ENCODE measurements at regions not wholly inside any gene's neighbourhood (a gene's known extent, or its start where the extent isn't known, plus 50 kb on each side); places are given as distances from the start of the nearest gene placed in this dataset.
A peak's percentile ranks its signal among the peaks of the same experiment; 100 is the strongest.

DNA sequence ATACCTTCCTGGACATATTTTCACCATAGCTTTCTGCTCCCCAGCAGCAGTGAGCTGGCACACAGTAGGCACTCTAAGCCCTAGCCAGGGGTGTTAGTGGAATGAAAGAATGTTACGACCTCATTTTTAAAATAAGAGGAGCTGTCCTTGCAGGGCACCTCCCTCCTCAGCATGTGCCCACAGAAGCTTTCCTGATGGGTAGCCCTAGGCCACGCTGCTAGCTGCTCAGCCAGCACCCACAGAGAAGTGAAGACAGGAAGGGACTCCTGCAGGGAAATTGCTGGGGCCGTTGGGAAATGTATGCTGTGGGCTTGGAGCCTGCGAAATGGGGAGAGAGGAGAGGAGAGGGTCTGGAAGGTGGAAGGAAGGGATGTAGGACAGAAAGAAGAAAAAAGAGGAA, 87.3 kb upstream of the ANKRD34C start:
- ATAC-seq (no peak), DNase-seq (ENCODE audit: low spot score in 2 of 2) (no peak)
- Mint-ChIP-seq H3K4me1 (no peaks in the 10 kb centered on the region), H3K9me3 (no peaks in the 10 kb centered on the region), H3K4me3 (no peak overlapping the region), H3K36me3 (no peaks in the 10 kb centered on the region), H3K27ac (no peak overlapping the region)

DNA sequence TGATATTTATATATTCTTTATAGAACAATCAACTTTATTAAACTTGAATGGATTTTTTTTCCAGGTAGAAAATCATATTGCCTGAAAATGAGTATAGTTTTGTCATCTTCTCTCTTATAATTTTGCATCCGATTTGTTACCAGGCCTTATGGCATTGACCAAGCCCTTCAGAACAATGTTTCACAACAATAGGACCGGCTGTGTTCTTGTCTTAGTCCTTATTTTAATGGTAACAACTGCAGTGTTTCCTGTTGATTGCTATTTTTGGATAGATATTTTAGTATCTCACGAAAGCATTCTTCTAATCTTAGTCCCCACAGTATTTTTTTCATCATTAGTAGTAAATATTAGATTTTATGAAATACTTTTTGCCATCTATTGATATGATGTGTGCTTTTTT, 88.1 kb upstream of the ANKRD34C start:
- no peak for ATAC-seq
- H3K36me3 Mint-ChIP-seq: no peaks in the 10 kb centered on the region

DNA sequence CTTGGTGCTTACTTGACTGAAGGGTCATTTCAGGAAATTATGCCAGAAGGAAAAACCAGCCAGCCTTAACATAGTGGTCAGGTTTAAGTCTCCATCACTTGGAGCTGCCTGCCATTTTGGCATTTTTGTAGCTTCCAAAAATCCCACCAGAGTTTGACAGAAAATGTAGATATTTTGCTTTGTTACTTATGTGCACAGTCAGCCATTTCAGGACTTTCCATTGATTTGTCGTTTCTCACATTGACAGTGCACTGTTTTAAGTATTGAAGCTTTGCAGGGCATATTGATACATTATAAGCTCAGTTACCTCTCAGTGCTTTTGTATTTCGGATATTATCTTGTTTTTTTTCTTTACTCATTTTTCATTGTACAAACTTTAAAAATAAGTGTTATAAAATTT, 89.0 kb upstream of the ANKRD34C start:
- H3K36me3 Mint-ChIP-seq: no peaks in the 10 kb centered on the region
- no peaks in the 10 kb centered on the region for H3K4me1 Mint-ChIP-seq

More for the DNA sequence above, 88.1 kb upstream of the ANKRD34C start:
- no peaks in the 10 kb centered on the region for H3K4me1 Mint-ChIP-seq
- no peak overlapping the region for H3K4me3 Mint-ChIP-seq
- no peak for DNase-seq (ENCODE audit: low spot score in 2 of 2)
- no peak overlapping the region for H3K27ac Mint-ChIP-seq
- H3K9me3 Mint-ChIP-seq: no peaks in the 10 kb centered on the region

GRCh38 chr15:79193103-79193502, 89.4 kb upstream of the ANKRD34C start:
- Mint-ChIP-seq H3K9me3 (no peaks in the 10 kb centered on the region), H3K4me3 (no peak overlapping the region), H3K27ac (no peak overlapping the region), H3K36me3 (no peaks in the 10 kb centered on the region), H3K4me1 (no peaks in the 10 kb centered on the region)
- ATAC-seq (no peak), DNase-seq (ENCODE audit: low spot score in 2 of 2) (no peak)

More for the DNA sequence above, 89.0 kb upstream of the ANKRD34C start:
- Mint-ChIP-seq H3K4me3 (no peak overlapping the region), H3K9me3 (no peaks in the 10 kb centered on the region), H3K27ac (no peak overlapping the region)
- ATAC-seq (no peak), DNase-seq (ENCODE audit: low spot score in 2 of 2) (no peak)

DNA sequence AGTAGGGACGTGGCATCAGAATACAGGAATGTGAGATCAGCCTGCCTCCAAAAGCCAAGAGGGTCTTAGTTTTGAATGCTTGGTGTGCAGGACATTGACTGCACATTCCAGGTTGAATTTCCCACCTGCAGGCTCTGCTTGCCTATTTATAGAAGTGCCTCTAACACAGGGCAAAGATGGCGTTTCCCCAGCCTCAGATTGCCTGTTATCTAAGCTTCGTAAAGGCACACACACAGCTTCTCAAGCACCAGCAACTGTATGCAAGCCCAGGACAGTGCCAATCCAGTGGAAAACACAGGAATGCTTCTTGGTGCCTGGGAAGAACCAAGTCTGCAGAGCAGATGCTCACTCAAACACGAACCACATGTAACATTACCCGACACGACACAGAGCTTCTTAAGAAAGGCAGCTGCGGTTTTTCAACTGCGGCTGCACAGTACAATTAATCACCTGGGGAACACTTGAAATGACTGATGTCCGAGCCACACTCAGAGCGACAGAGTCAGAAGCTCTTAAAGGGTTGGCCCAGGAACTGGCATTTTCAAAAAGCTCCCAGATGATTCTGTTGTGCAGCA, 90.0 kb upstream of the ANKRD34C start:
- Mint-ChIP-seq H3K27ac (no peak overlapping the region), H3K36me3 (no peaks in the 10 kb centered on the region), H3K4me3 (no peak overlapping the region), H3K4me1 (no peaks in the 10 kb centered on the region), H3K9me3 (no peaks in the 10 kb centered on the region)
- DNase-seq (ENCODE audit: low spot score in 2 of 2): no peak
- no peak for ATAC-seq

DNA sequence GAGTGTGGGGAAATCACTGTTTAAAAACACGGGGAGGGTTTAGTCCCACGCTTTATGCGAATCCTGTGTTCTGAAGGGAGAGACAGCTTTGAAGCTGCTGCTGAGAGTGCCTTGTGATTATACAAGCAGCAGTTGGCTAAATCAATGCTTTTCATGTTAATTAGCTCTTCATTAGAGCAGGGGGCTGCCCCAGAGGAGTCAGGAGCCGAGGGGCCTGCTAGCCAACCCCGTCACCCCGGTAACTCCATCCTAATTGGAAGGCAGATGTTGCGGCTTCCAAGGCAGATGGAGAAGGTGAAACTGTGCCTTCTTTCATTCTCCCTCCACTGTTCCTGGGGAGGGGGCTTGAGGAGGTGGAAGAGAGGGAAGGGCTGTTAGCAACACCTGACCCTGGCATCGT, 92.4 kb upstream of the ANKRD34C start:
- no peaks in the 10 kb centered on the region for H3K9me3 Mint-ChIP-seq
- H3K4me3 Mint-ChIP-seq: no peak overlapping the region

DNA sequence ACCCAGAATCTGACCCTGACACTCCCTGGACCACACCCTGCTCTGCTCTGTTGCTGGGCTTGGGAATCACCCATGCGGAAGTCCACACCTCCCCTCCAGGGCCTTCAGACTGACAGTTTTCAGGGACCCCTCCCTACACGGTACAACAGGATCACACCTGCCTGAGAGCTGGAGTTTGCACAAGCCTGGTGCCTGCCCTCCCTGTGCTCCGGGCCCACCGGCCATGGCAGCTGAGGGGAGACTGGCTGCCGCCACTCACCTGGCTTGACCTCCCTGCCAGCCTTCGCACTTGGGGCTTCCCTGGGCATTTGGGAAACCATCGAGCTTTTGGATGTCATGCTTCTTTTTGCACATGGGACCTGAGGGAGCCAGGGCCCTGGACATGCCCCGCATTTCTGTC, 95.9 kb upstream of the ANKRD34C start:
- Mint-ChIP-seq H3K9me3 (no peaks in the 10 kb centered on the region), H3K36me3 (no peaks in the 10 kb centered on the region), H3K4me1 (no peaks in the 10 kb centered on the region), H3K27ac (no peak overlapping the region), H3K4me3 (no peak overlapping the region)
- DNase-seq (ENCODE audit: low spot score in 2 of 2): no peak
- ATAC-seq: no peak

More for the DNA sequence above, 92.4 kb upstream of the ANKRD34C start:
- no peak for ATAC-seq
- Mint-ChIP-seq H3K36me3 (no peaks in the 10 kb centered on the region), H3K27ac (no peak overlapping the region), H3K4me1 (no peaks in the 10 kb centered on the region)
- DNase-seq (ENCODE audit: low spot score in 2 of 2): no peak

DNA sequence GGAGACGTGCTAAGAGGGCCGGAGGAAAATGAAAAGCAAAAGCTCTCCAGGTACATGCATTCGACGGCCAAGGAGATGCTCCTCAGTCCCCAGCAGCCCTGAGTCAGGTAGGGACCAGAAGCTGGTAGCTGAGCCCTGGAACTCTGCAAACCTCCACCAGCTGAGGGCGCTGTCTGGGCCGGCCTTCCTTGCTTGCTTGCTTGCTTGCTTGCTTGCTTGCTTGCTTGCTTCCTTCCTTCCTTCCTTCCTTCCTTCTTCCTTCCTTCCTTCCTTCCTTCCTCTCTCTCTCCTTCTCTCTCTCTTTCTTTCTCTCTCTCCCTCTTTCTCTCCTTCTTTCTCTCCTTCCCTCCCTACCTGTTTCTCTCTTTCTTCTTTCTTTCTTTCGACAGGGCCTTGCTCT, 94.6 kb upstream of the RASGRF1 start:
- Mint-ChIP-seq H3K4me1 (no peaks in the 10 kb centered on the region), H3K27ac (no peak overlapping the region), H3K9me3 (no peaks in the 10 kb centered on the region), H3K36me3 (no peaks in the 10 kb centered on the region), H3K4me3 (no peak overlapping the region)
- ATAC-seq (no peak), DNase-seq (ENCODE audit: low spot score in 2 of 2) (no peak)

DNA sequence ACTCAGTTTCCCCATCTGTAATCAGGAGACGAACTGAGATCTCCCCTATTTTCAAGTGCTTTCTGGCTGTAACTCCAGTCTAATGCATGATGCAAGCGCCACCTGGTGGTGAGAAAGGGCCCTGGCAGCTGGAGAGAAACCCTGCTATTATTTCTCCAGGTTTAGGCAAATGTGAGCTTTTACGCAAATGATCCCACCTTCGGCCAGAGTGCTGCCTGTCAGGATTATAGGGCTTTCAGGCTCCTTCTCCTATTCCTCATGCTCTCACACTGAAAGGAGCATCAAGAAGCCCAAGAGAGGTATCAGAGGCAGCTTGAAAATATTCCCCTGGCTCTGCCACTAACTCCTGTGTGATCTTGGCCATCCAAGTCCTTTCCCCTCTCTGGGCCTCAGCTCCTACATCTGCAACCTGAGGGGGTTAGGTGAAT, 93.9 kb upstream of the RASGRF1 start:
- Mint-ChIP-seq H3K4me3 (no peak overlapping the region), H3K27ac (no peak overlapping the region), H3K4me1 (no peaks in the 10 kb centered on the region), H3K9me3 (no peaks in the 10 kb centered on the region), H3K36me3 (no peaks in the 10 kb centered on the region)
- DNase-seq (ENCODE audit: low spot score in 2 of 2) (peak; percentile 52 to 78), ATAC-seq (no peak)

GRCh38 chr15:79180318-79180717, 89.7 kb upstream of the RASGRF1 start:
- H3K36me3 Mint-ChIP-seq: no peaks in the 10 kb centered on the region
- no peaks in the 10 kb centered on the region for H3K4me1 Mint-ChIP-seq
- ATAC-seq (no peak), DNase-seq (ENCODE audit: low spot score in 2 of 2) (no peak)
- H3K27ac Mint-ChIP-seq: no peak overlapping the region
- H3K9me3 Mint-ChIP-seq: no peaks in the 10 kb centered on the region
- H3K4me3 Mint-ChIP-seq: no peak overlapping the region

DNA sequence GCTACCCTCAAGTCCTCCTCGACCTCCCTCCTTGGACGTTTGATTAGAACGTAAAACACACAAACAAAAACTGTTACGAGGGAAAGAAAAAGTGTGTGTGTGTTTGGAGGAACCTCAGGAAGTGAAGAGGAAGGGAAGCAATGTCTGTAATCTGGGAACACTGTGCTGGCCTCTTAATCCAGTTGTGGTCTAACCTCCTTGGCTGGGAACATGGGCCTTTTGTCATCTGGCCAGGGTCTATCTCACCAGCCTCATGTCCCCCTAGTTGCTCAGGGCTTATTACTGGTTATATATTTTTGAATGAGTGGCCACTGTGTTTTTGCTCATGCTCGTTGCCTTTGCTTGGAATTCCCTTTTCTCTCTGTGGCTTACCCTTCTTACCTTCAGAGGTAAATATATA, 89.0 kb upstream of the RASGRF1 start:
- no peaks in the 10 kb centered on the region for H3K9me3 Mint-ChIP-seq
- H3K27ac Mint-ChIP-seq: no peak overlapping the region
- ATAC-seq (no peak), DNase-seq (ENCODE audit: low spot score in 2 of 2) (no peak)
- no peaks in the 10 kb centered on the region for H3K4me1 Mint-ChIP-seq
- H3K36me3 Mint-ChIP-seq: no peaks in the 10 kb centered on the region
- H3K4me3 Mint-ChIP-seq: no peak overlapping the region

DNA sequence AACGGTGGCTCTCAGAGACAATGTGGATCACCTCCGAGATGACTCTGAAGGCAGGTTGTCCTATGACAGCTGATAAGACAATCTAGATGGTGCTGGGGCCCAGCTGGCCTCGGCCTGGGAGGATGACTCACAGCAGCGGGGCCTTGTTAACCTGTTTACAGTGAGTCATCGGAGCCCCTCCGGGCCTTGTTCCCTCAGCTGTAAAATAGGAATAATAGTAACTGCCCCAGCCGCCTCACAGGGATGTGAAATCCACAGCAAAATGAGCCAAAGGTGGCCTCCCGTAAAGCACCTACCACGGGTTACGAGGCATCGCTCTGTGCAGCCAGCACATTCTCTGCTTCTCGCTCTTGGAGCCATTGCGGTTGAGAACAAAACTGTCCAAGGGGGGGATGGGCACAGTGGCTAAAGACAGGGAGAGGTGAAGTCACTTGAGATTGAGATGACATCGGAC, 88.6 kb upstream of the RASGRF1 start:
- H3K4me1 Mint-ChIP-seq: no peaks in the 10 kb centered on the region
- ATAC-seq: no peak

GRCh38 chr15:79178594-79178993, 88.0 kb upstream of the RASGRF1 start:
- Mint-ChIP-seq H3K27ac (no peak overlapping the region), H3K4me3 (no peak overlapping the region), H3K4me1 (no peaks in the 10 kb centered on the region), H3K9me3 (no peaks in the 10 kb centered on the region), H3K36me3 (no peaks in the 10 kb centered on the region)
- ATAC-seq (no peak), DNase-seq (ENCODE audit: low spot score in 2 of 2) (no peak)

More for the DNA sequence above, 88.6 kb upstream of the RASGRF1 start:
- Mint-ChIP-seq H3K36me3 (no peaks in the 10 kb centered on the region), H3K4me3 (no peak overlapping the region), H3K27ac (no peak overlapping the region), H3K9me3 (no peaks in the 10 kb centered on the region)
- no peak for DNase-seq (ENCODE audit: low spot score in 2 of 2)

DNA sequence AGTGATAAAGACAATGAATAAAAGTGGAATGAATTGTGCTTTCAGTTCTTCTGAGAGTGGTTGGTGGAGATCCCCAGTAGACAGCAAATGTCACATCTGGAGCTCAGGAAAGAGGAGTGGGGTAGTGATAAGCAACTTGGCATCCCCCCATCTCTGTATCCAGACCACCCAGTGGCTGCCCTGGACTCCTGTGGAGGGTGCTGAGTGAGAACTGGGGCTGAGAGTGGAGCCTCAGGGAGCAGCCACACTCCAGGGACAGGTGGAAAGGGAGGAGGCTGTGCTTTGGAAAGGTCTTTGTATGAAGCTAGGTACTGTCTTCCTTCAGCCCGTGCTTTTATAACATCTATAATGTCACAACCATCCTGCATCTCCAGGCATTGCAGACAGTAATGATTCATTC, 85.6 kb upstream of the RASGRF1 start:
- DNase-seq (ENCODE audit: low spot score in 2 of 2) (no peak), ATAC-seq (no peak)
- H3K36me3 Mint-ChIP-seq: no peaks in the 10 kb centered on the region
- no peak overlapping the region for H3K27ac Mint-ChIP-seq
- peaks cover 4% of the 10 kb centered on the region for H3K4me1 Mint-ChIP-seq
- H3K9me3 Mint-ChIP-seq: no peaks in the 10 kb centered on the region
- no peak overlapping the region for H3K4me3 Mint-ChIP-seq

GRCh38 chr15:79172801-79173460, 82.4 kb upstream of the RASGRF1 start:
- H3K4me3 Mint-ChIP-seq: no peak overlapping the region
- H3K4me1 Mint-ChIP-seq: peaks cover 4% of the 10 kb centered on the region
- no peak for DNase-seq (ENCODE audit: low spot score in 2 of 2)
- H3K36me3 Mint-ChIP-seq: no peaks in the 10 kb centered on the region
- no peak for ATAC-seq
- H3K27ac Mint-ChIP-seq: no peak overlapping the region
- H3K9me3 Mint-ChIP-seq: no peaks in the 10 kb centered on the region

GRCh38 chr15:79172032-79172481, 81.5 kb upstream of the RASGRF1 start:
- DNase-seq (ENCODE audit: low spot score in 2 of 2) (no peak), ATAC-seq (no peak)
- Mint-ChIP-seq H3K36me3 (no peaks in the 10 kb centered on the region), H3K4me1 (peaks cover 4% of the 10 kb centered on the region), H3K9me3 (no peaks in the 10 kb centered on the region), H3K4me3 (no peak overlapping the region), H3K27ac (no peak overlapping the region)

All from stimulated activated effector memory CD8-positive, alpha-beta T cell treated with anti-CD3 and anti-CD28 coated beads, Interleukin-12 subunit alpha, Interleukin-12 subunit beta, amount 100 ng/mL, for 72 hours (primary cell).